Middle frontal gyrus (tissue), 1 donor: ENCODE measurements at regions not wholly inside any gene's neighbourhood (a gene's known extent, or its start where the extent isn't known, plus 50 kb on each side); places are given as distances from the start of the nearest gene placed in this dataset.

Experiments used
- DNase-seq: peaks from one replicate; pipeline ENCODE4 v3.0.0-alpha.2; 2015; ENCODE audit warnings: low spot score; ENCODE audit errors: extremely low spot score

DNA sequence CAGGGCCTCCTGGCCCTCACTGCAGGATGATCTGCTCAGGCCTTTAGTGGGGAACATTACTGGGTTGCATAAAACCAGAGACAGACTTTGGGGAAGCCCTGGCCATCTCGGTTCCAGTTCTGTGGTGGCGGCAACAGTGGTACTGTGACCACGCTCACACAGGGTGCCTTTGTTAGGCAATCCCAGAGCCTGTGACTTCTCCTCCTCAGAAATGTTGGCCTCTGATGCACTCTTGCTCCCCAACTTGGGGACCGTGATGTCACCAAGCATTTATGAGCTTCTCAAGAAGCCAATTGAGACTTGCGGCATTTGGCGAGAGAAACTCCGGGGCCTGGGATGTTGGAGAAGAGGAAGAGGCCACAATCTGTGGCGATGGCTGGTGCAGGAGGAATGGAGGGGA is 80.9 kb upstream of the PKDCC start:
- DNase-seq, result no peak

DNA sequence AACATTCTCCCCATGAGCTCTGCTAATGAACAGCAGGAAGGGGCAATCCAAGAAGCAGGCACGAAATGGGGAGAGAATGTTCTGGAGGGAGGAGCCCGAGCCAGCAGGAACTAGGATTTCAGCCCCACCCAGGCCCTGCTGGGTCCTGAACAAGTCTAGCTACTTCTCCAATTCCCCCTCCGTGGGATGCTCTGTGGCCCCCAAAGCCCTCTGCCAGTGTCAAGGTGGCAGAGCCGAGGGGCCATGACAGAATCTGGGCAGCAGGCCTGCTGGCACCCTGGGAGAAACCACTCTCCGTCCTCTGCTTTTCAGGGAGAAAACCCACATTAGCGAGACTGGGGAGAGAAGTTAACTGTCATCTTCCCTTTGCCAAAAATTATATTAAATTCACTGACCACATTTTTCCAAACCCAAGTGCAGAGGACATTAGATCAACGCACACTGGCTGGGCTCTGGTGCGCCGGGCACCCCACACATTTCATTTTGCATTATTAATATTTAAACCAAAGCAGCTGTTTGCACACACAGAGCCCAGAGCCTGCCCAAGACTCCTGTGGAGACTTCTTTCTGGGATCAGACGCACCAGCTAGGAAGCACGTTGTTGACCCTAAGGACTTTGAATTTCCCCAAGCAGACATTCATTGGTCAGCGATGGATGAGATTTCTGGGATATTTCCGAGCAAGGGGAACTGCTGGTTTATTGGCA is 80.2 kb upstream of the PKDCC start:
- DNase-seq, result no peak

DNA sequence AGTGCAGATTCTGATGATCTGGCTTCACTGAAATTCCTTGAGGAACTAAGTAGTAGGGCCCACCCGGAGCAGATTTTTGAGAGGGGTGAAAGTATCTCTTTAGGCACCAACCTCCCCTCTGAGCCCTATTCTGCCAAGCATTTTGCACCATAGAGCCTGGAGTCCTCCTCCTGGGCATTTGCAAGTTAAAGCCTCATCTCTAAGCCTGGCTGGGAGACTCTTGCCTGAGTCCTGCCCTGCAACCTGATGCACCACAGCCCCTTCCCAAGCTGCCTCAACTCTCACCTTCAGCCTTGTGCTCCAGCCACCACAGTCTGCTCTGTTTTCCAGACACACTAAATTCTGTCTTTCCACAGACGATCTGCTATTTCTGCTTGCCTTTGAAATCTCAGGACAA is 79.6 kb upstream of the PKDCC start:
- DNase-seq, result no peak

DNA sequence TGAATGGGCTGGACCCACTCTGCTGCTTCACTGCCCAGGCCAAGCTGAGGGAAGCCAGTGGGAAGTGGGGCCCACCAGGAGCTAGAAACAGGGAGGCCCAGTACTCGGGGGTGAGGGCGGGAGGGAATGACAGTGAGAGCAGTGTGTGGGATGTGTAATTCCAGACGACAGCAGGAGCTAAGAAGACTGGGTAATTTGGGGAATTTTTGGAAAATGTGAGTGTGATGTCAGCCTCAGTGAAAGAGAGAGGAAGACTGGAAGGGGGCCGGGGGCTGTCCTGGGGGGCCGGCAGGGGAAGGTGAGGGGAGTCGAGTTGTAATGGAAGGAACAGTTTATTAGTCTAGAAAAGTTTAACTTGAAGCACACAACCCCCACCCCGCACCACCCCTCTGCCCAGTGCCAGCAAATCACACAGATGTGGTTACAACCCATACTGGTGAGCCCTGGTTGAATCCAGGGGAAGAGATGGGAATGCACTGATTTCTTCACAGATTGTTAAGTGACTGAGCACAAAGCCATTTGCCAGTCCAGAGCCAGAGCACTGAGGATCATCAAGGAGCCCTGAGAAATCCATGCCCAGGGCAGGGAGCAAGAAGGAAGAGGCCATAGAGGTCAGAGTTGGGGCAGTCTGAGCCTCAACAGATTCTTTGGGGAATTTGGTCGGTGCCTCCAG is 76.7 kb upstream of the PKDCC start:
- DNase-seq, result no peak

DNA sequence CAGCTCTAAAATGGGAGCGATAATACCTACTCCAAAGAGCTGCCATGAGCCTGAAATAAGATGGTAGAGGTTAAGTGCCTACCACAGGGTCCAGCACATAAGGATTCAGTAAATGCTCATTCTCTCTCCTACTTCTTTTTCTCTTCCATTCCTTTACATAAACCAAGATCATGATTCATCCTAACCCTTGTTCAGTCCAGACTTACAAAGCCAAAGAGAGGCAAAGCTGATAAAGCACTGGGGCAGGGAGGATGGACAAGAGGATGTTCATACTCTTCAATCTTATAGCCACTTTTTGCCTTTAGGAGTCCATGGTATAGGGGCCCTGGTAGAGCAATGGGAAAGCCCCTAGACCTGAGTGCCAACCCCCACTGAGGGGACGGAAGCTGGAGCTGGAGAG is 75.6 kb upstream of the PKDCC start:
- no peak for DNase-seq

DNA sequence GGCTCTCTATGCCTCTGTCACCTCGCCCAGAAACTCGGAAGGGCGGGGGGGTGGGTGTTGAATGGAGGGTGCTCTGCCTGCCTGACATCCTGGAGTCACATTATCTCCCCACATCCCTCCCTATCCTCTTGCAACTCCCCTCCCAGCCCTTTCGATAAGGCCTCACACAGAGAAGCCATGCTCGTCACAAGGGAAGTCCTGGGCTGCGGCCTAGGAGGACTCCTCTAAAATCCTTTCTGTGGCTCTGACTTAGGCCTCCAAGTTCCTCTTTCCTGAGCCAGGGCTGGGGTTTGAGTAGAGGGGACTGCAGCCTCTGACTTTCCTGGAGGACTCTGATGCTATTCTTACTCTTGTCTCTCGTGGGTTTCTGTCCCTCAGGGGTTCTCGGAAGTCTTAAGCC is 75.0 kb upstream of the PKDCC start:
- DNase-seq, result no peak

DNA sequence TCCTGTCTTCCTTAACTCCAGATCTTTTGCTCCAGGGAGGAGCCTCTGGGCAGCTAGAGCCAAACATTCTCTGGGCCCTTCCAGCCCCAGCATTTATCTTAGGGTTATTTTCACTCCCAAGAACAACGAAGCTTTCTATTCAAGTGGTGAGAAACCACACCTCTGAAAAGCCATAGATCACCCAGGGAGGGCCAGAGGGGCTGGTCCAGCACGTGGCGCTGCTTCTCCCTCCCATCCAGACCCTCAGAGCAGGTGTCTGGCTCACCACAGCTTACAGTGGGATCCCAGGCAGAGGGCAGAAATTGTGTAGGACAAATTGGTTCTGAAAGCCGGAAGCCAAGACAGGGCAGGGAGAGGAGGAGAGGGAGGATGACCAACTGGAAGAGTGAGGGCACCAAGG is 74.0 kb upstream of the PKDCC start:
- DNase-seq, result no peak

DNA sequence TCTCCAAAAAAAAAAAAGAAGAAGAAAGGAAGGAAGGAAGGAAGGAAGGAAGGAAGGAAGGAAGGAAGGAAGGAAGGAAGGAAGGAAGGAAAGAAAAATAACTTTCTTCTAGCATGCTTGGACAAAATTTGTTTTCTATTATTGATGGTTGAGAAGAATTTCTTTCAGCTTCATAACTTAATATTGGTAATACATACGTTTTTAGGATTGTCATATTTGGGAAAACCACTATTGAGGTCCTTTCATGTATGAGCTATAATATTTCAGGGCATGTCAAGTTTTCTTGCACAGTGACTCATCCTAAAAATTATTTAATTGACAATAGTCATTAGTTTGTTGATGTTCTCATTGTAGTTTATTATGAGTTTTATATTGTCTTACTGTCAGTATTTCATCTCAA is 66.4 kb upstream of the PKDCC start:
- no peak for DNase-seq

DNA sequence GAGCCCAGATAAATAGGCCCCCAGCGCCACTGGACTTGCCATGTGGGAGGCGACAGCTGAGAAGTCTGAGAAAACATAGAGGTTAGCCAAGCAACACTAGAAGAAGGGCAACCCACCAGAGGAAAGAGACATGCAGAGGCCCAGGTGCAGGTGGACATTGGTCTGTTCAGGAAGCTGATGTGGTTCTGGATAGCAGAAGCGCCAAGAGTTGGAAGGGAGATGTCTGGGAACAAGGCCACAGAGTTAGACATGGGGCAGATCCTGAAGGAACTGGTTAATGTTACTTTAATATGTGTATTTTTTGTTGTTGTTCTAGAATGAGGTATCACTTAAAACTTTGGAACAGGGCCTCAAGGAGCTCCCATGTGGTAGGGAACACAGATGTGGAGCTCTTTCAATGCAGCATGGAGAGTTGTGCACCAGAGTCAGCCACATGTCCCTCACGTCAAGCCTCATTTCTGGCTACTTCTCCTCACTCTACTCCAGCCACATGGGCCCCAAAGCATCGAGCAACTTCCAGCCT is 62.2 kb upstream of the PKDCC start:
- no peak for DNase-seq

DNA sequence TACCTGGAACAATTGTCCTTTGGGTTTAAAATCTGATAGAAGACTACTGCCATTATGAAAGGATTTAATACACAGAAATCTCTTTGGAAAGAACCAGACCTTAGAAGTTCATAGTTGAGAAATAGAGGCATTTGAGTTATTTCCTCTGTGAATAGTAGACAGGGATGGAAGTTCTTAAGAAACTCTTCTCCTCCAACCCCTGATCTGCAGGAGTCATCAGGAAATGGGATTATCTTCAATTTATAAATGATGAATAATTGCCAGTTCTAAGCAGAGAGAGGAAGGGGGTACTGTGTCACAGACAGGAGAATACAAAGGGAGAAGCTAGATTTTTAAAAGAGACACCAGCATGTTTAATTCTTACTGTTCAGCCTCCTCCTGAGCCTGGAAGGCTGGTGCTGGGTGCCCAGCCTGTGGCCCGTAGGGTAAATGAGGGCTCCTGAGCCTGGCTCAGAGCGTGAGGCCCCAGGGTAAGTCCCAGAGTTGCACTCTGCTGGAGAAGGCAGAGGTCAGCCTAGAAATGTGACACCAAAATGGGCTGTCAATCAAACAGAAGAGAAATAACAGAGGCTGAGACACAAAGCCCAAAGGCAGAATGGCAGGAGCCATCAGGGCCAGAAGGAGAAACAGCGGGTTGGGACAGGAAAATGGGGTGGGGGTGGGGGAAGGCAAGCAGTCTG is 58.2 kb upstream of the PKDCC start:
- no peak for DNase-seq

DNA sequence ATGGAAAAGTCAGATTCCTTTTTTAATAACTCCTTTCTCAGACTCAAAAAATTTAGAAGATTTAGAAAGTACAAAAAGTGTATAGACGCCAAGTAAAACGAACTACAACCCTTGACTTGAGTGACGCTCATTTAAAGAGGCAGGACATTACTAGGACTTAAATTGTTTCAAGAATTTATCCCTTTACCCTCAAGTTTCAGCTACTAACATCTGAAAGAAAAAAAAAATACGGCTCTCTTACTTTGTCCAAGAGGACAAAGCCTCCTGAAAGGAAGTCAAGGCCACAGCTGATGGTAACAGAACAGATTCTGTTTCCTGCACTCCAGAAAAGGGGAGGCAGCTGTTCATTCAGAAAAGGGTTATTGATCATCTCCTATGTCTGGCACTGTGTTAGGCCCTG is 57.6 kb upstream of the PKDCC start:
- no peak for DNase-seq

DNA sequence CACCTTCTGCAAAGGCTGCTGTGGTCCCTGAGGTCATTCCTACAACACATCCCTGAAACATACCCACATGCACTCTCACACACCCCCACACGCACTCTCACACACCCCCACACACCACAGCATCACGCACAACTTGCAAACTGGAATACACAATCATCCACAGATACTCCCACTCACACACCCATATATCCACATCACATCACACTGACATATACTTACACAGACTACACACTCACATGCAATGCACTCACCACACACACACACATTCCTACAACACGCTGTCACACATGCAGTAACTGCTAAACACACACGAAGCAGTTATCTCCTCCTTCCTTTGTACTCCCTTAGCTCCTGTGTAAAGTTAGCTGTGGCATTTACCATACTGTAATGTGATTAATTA is 57.1 kb upstream of the PKDCC start:
- DNase-seq, result no peak

DNA sequence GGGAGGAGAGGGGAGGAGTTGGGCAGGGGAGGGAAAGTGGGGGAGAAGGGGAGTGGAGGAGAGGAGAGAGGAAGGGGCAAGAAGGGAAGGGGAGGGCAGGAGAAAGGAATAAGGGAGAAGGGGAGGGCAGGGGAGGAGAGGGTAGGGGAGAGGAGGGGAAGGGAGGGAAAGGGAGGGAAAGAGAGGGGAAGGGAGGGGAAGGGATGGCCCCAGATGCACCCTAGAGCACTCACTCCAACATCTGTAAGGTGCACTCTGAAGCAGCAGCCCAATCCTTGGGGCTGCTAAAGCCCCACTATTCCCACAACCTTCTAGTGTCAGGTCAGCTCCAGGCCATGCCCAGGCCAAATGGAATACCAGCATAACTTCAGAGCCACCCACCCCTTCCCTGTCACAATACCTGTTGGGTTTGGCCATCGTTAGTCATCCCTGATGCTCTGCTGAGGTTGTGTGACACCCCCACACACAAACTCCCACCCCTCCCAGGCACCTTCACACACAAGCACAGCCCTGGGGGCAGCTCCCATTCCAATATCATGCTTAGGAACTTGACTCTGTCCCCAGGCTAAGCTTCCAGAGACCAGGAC is 55.7 kb upstream of the PKDCC start:
- no peak for DNase-seq

DNA sequence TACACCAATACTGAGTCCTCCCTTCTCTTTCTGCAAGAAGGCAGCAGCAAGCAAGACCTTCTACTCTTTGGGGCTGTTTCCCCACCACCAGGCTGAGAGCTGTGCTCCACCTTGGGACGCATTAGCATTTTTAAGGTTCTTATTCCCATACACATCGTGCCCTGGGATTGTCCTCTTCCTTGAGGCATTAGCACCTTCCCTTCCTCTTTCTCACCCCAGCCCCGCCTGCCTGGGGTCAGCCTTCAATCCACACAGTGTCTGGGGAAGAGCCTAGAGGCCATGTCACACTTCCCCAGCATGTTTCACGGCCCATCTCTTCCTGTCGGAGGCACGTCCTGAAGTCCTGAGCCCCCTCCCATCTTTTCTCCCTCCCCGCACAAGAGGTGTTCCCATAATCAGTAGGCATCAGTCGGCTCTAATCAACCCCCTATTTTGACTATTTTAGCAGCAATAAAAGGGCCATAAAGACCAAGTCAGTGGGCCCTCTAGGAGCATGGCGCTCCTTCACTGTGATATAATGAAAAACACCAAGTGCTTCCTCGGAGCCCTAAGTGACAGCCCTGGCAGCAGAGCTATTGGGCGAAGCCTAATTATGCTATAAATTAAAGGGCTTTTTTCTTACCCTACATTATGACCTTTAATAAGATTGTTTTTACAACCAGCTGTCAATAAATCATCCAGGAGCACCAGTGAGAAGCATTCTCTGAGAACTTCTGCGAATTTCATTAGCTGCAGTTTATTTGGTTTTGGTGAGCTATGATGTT is 55.0 kb upstream of the PKDCC start:
- DNase-seq, result no peak

DNA sequence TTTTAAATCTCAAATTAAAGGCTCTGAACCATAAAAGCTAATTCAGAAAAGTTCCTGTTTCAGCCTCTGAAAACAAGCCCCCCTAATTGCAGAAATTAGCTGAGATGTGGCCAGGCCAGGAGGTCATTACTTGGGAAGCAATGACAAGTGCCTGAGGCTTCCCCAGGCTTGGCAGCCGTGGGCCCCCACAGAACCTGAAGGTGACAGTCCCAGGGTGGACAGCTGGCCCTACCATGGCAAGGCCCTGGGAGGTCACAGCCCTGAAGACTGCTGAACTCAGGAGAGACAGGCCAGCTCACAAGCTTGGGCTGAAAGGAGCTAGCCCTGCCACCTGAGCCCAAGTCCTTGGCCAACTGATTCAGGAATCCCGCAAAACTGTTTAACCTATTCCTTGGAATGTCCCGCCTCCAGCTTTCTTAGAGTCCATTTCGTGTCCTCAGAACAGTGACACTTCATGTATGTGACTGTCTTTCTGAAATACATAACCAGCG is 54.3 kb upstream of the PKDCC start:
- DNase-seq, result no peak

DNA sequence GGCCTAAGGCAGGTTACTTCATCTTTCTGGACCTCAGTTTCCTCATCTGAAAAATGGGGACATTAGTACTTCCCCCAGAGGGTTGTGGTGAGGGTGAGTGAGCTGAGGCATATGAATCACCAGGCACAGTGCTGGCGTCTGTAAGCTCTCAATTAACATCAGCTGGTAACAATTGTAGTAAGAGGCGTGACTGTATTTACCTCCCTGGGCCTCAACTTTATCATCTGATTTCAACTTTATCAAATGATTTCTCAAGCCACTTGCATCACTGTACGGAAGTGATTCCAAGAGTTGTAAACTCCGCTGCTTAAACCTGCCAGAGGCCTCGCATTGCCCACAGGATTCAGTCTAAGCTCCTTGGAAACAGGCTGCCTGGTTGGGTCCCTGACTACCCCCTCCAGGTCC is 53.6 kb upstream of the PKDCC start:
- no peak for DNase-seq

DNA sequence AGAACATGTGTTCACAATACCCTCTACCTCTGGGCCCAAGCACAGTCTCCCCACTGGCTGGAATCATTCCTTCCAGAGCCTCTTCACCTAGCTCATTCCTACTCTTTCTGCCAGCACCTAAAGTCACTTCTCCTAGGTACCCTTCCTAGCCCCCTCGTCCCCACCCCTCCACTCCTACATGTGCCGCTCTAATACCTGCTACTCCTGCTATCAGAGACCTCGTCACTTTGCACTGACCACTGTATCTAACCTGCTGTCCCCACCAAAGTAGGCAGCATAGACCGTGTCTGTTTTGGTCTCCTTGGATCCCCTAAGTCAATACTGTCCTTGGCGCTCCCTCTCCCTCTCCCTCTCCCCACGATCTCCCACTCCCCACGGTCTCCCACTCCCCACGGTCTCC is 53.2 kb upstream of the PKDCC start:
- DNase-seq, result no peak

DNA sequence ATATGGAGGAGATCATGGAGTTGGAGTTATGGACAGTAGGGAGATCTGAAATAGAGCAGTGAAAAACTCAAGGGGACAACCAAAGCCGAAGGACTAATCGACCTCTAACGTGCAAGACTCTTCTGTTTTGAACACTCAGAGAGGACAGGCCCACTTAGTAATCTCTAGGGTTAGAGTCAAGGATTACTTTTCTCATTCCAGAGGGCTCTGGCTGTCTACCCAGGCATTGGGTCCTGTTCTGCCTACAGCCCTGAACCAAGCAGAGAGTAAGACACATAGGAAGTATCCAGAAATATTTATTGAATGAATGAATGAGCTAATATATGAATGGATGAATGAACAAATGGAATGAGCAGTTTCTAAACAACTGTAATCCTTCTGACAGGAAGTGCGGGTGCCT is 50.3 kb upstream of the PKDCC start:
- DNase-seq, result no peak
